ENCODE measurements at regions not wholly inside any gene's neighbourhood (a gene's known extent, or its start where the extent isn't known, plus 50 kb on each side); places are given as distances from the start of the nearest gene placed in this dataset.

DNA sequence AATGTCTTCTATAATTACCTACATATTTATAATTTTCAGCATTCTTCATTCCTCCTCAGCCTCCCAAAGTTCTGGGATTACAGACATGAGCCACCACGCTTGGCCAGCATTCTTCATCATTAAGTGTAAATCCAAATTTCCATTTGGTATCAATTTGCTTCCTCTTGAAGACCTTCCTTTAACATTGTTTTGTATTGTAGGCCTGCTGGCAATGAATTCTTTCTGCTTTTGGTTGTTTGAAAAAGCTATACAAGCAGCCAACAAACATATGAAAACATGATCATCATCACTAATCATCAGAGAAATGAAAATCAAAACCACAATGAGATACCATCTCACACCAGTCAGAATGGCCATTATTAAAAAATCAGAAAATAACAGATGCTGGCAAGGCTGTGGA is 56.4 kb downstream of the GCNT4 start:
- TF ChIP-seq EZH2phosphoT487 (IDR thresholded peaks at IDR 0.05; ENCODE audit: insufficient read depth, low read depth) (no peak), EZH2 (IDR thresholded peaks at IDR 0.05; ENCODE audit: insufficient read depth, poor library complexity, severe bottlenecking) (no peak)
